ENCODE measurements at regions not wholly inside any gene's neighbourhood (a gene's known extent, or its start where the extent isn't known, plus 50 kb on each side); places are given as distances from the start of the nearest gene placed in this dataset.

DNA sequence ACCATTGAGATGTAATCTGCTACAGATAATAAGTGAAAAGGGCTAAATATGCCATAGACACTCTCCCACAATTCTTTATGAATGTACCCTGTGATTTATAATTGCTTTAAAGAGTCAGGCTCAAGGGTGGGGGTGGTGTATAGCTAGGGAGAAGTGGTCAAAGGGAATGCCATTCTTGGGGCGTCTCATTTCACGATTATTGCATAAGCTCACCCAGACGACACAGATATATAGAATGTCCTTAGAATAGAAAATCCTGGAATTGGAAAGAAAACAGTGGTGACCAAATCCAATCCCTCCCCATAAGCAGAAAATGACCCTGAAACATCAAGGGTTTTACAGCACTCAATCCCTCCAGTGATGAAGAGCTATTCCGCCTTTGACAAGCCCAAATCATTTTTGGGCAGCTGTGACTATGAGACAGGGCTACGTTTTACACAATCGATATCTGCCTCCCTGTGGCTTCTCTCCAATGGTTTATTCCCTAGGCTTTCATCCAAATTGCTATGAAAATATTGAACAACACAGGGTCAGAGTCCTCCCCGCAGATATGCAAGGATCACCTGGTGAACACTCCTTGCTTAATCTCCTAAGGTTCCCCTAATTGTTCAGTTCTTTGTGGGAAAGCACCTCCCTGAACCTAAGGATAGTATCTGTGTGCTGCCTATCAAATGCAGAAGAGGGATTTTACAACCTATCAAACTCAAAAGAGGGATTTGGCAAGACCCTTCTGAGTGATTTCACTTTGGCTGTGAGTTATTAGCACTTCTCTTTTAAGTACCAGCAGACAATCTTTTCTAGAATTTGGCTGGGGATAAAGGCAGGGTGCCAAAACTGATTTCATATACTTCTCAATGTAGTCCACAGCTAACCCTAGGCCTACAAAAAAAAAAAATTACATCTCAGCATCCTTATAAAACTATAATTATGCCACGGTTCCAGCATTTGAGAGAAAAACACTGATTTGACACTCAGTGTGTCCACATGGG lies 144.9 kb upstream of the CDH6 start:
- dilution Hi-C loops (cut with MboI; ENCODE audit: extremely low pct_ligation_motif_present, low sequenced_read_pairs), result no loop called here
- no TSS peak for BruUV-seq (replicated peaks)
- Histone ChIP-seq H3K79me2 (ENCODE audit: control insufficient read depth, insufficient read depth, low read length) (no peaks in the 10 kb centered on the region), H3K27ac (ENCODE audit: insufficient read depth, low read depth, low read length) (no peak overlapping the region), H2AFZ (ENCODE audit: low read depth, low read length) (no peak overlapping the region), H4K20me1 (replicated peaks; ENCODE audit: control insufficient read depth, extremely low read depth, insufficient read depth, low read length) (no peaks in the 10 kb centered on the region), H3K9ac (replicated peaks; ENCODE audit: extremely low read depth, insufficient read depth, low read length) (no peak overlapping the region), H3K4me3 (replicated peaks in 1 of 3; ENCODE audit: insufficient read depth in 1 of 3, low read depth in 1 of 3, low read length in 3 of 3) (no peak overlapping the region), H3K27me3 (ENCODE audit: control insufficient read depth in 2 of 2, insufficient read depth in 2 of 2, low read length in 2 of 2) (no peaks in the 10 kb centered on the region), H3K4me2 (ENCODE audit: insufficient read depth, low read length) (no peak overlapping the region), H3K9me3 (replicated peaks; ENCODE audit: control insufficient read depth, insufficient read depth, low read length) (no peaks in the 10 kb centered on the region), H3K36me3 (ENCODE audit: control insufficient read depth in 2 of 2, extremely low read depth in 1 of 2, insufficient read depth in 2 of 2, low read length in 2 of 2) (no peaks in the 10 kb centered on the region), H3K9me1 (replicated peaks; ENCODE audit: control insufficient read depth, extremely low read depth, insufficient read depth, low read length) (no peaks in the 10 kb centered on the region), H3K4me1 (ENCODE audit: control insufficient read depth, extremely low read depth, insufficient read depth, low read length) (no peaks in the 10 kb centered on the region)
- DNase-seq (ENCODE audit: low read depth, low spot score) (no peak), FAIRE-seq (no peak)
- TF ChIP-seq POLR2AphosphoS5 (IDR thresholded peaks at IDR 0.05; ENCODE audit: insufficient read depth, low read depth, low read length) (no peak), GATA2 (IDR thresholded peaks at IDR 0.05; ENCODE audit: insufficient read depth, insufficient read length, low read depth, low read length) (no peak), MYC (IDR thresholded peaks at IDR 0.05; ENCODE audit: low read depth, low read length) (no peak), EZH2 (IDR thresholded peaks at IDR 0.05; ENCODE audit: borderline replicate concordance, low read depth, low read length, severe bottlenecking) (no peak)
- TF ChIP-seq, protein P1, sequence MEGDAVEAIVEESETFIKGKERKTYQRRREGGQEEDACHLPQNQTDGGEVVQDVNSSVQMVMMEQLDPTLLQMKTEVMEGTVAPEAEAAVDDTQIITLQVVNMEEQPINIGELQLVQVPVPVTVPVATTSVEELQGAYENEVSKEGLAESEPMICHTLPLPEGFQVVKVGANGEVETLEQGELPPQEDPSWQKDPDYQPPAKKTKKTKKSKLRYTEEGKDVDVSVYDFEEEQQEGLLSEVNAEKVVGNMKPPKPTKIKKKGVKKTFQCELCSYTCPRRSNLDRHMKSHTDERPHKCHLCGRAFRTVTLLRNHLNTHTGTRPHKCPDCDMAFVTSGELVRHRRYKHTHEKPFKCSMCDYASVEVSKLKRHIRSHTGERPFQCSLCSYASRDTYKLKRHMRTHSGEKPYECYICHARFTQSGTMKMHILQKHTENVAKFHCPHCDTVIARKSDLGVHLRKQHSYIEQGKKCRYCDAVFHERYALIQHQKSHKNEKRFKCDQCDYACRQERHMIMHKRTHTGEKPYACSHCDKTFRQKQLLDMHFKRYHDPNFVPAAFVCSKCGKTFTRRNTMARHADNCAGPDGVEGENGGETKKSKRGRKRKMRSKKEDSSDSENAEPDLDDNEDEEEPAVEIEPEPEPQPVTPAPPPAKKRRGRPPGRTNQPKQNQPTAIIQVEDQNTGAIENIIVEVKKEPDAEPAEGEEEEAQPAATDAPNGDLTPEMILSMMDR (IDR thresholded peaks at IDR 0.05; ENCODE audit: extremely low read depth in 1 of 2, insufficient read depth in 1 of 2, low read depth in 1 of 2, low read length in 2 of 2), result no peak
- intact Hi-C loops (cut with micrococcal nuclease), result no loop called here
- ChIA-PET CTCF (no interaction called here), POLR2A (no interaction called here)

Measured in endothelial cell of umbilical vein (primary cell).